Right atrium auricular region (tissue), 2 donors: ENCODE measurements at regions not wholly inside any gene's neighbourhood (a gene's known extent, or its start where the extent isn't known, plus 50 kb on each side); places are given as distances from the start of the nearest gene placed in this dataset.

Source experiments
- DNase-seq: peaks from one replicate; pipeline ENCODE4 v3.0.0-alpha.2; 2019; ENCODE audit warnings: low spot score
- H3K27ac ChIP-seq, 2 donors: fragments of 200-600 bp; sonication (generic); 1 replicate in 1 of 2; 2 replicates in 1 of 2; pipeline ENCODE4 v1.5.1; 2016 to 2019
- H3K27me3 ChIP-seq, 2 donors: fragments of 200-600 bp; sonication (generic); one replicate each; pipeline versions ENCODE4 v1.5.1 to v1.6.0; 2017 to 2019
- H3K36me3 ChIP-seq: fragments of 200-600 bp; sonication (generic); one replicate; pipeline ENCODE4 v1.5.1; 2016
- H3K4me1 ChIP-seq, 2 donors: fragments of 200-600 bp; sonication (generic); one replicate each; pipeline versions ENCODE4 v1.5.1 to v1.6.0; 2017 to 2019
- H3K4me3 ChIP-seq, 2 donors: fragments of 200-600 bp; sonication (generic); 1 replicate in 1 of 2; 2 replicates in 1 of 2; pipeline ENCODE4 v1.5.1; 2017 to 2019; ENCODE audit warnings: mild to moderate bottlenecking in 1 of 2, moderate library complexity in 1 of 2
- H3K9me3 ChIP-seq, 2 donors: fragments of 200-600 bp; sonication (generic); one replicate each; pipeline ENCODE4 v1.5.1; 2019
- TF ChIP-seq, protein P1 (sequence below), 2 donors: fragments of 200-600 bp; sonication (generic); IDR thresholded peaks; one replicate each; pipeline ENCODE4 v1.5.1; 2019; ENCODE audit warnings: antibody characterized with exemption in 2 of 2

DNA sequence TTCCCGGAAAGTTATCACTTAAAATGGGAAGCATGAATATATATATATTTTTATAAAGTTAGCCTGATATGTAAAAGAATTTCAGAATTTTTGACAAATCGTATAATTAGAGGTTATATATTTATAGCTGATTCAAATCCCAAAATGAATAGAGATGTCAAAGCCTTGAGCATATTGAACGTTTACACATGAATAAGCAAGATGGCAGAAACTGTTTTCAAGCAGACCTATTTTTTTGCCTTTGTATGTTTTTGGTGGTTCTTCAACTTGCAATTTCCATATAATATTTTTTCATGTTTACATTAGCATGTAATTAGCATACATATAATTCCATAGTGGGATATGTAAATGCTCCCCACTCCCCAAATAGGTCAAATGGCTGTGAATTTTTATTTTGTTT, 189.9 kb downstream of the PRL start:
- Histone ChIP-seq H3K4me3 (no peak overlapping the region), H3K27ac (no peak overlapping the region), H3K9me3 (no peaks in the 10 kb centered on the region), H3K36me3 (no peaks in the 10 kb centered on the region), H3K4me1 (no peaks in the 10 kb centered on the region), H3K27me3 (no peaks in the 10 kb centered on the region)
- TF ChIP-seq, protein P1, sequence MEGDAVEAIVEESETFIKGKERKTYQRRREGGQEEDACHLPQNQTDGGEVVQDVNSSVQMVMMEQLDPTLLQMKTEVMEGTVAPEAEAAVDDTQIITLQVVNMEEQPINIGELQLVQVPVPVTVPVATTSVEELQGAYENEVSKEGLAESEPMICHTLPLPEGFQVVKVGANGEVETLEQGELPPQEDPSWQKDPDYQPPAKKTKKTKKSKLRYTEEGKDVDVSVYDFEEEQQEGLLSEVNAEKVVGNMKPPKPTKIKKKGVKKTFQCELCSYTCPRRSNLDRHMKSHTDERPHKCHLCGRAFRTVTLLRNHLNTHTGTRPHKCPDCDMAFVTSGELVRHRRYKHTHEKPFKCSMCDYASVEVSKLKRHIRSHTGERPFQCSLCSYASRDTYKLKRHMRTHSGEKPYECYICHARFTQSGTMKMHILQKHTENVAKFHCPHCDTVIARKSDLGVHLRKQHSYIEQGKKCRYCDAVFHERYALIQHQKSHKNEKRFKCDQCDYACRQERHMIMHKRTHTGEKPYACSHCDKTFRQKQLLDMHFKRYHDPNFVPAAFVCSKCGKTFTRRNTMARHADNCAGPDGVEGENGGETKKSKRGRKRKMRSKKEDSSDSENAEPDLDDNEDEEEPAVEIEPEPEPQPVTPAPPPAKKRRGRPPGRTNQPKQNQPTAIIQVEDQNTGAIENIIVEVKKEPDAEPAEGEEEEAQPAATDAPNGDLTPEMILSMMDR (IDR thresholded peaks at IDR 0.05), result no peak
- DNase-seq, result no peak

DNA sequence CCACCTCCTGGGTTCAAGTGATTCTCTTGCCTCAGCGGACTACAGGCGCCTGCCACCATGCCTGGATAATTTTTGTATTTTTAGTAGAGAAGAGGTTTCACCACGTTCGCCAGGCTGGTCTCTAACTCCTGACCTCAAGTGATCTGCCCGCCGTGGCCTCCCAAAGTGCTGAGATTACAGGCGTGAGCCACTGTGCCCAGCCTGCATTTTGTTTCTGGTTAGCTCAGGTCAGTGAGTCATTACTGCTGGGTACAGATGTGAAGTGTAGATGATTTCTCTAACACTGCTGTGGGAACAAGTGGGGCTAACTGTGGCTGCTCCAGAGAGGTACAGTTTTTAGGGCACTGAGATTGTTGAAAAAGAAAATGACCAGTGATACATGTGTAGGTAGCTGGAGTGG, 188.6 kb downstream of the PRL start:
- TF ChIP-seq, protein P1 (IDR thresholded peaks at IDR 0.05), result no peak
- no peak overlapping the region for H3K27ac ChIP-seq
- H3K9me3 ChIP-seq, result no peaks in the 10 kb centered on the region
- no peaks in the 10 kb centered on the region for H3K36me3 ChIP-seq
- H3K27me3 ChIP-seq, result no peaks in the 10 kb centered on the region
- no peak overlapping the region for H3K4me3 ChIP-seq
- H3K4me1 ChIP-seq, result peaks cover 0 to 6% of the 10 kb centered on the region in 2 donors
- DNase-seq, result no peak

DNA sequence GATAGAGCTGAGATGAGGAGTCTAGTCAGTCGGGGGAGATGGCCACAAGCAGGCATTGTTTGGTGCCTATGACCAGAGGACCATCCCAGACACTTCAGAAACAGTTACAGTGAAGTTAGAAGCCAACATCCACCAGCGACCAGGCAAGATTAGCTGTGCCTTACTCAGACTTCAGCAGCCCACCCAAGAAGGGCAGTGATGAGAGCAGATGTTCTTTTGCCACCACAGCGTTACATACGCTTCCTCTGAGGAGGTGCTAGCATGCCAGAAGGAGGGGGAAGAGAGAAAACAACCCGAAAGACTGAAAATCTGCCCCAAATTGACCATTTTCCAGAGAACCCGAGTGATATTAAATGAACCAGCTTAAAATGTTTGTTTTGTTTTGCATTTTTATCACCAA, 186.8 kb downstream of the PRL start:
- H3K27ac ChIP-seq, result no peak overlapping the region
- no peaks in the 10 kb centered on the region for H3K36me3 ChIP-seq
- TF ChIP-seq, protein P1 (IDR thresholded peaks at IDR 0.05), result no peak
- H3K27me3 ChIP-seq, result no peaks in the 10 kb centered on the region
- H3K9me3 ChIP-seq, result no peaks in the 10 kb centered on the region
- H3K4me3 ChIP-seq, result no peak overlapping the region
- H3K4me1 ChIP-seq, result peaks cover 0 to 6% of the 10 kb centered on the region in 2 donors
- DNase-seq, result no peak

DNA sequence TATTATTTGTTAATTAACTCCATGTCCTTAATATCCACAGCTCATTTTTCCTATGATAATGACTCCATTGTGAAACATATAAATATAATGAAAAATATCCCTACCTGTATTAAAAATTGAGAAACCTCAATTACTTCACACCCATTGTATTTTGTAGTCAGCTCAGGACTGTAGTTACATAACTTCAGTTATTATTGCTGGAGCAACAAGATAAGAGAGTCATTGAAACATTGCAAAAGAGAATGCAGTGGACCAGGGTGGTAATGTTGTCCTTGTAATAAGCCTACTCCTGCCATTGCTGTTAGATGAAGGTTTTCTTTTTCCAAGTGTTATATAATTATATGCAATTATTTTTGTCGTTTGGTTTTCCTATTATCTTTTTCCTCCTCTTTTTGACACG, 184.4 kb downstream of the PRL start:
- no peaks in the 10 kb centered on the region for H3K9me3 ChIP-seq
- TF ChIP-seq, protein P1 (IDR thresholded peaks at IDR 0.05), result no peak
- peaks cover 0 to 6% of the 10 kb centered on the region in 2 donors for H3K4me1 ChIP-seq
- no peaks in the 10 kb centered on the region for H3K36me3 ChIP-seq
- no peak overlapping the region for H3K4me3 ChIP-seq
- no peaks in the 10 kb centered on the region for H3K27me3 ChIP-seq
- DNase-seq, result no peak
- H3K27ac ChIP-seq, result peak overlapping the region in 1 of 2 donors; percentile 1

DNA sequence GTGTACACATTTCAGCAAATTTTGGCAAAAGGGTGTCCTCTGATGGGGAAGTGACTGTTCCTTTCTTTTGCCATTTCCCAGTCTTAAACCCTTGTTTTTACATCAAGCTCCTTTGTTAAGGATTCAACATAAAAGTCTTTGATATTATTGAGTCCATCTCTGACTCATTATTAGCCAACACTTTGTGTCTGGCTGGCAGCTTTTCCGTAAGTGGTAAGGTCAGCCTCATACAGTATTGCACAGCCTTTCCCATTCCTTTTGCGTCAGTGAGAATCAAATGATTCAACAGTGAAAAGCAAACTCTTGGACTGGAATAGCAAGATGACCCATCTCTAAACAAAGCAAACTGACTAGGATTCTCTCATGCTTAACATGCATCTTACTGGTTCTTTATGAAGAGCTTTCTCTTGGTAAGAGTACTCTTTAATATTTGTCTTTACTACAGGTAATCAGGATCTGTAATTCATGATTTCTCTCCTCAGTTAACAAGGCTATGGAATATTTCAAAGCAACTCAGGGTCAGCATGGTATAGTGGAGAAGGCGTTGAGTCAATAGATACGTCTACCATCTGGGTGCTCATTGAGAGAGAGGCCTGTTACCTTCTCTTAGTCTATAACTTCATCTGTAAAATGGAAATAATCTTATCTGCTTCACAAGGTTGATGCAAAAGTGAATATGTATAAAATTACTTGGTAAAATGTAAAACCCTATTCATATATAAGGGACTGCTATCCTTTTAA, 183.6 kb downstream of the PRL start:
- peak; percentile 86 for DNase-seq
- no peaks in the 10 kb centered on the region for H3K36me3 ChIP-seq
- H3K9me3 ChIP-seq, result no peaks in the 10 kb centered on the region
- H3K4me3 ChIP-seq, result no peak overlapping the region
- no peaks in the 10 kb centered on the region for H3K27me3 ChIP-seq
- TF ChIP-seq, protein P1 (IDR thresholded peaks at IDR 0.05), result no peak
- peak overlapping the region in 1 of 2 donors; percentile 34 for H3K27ac ChIP-seq
- peaks cover 0 to 6% of the 10 kb centered on the region in 2 donors for H3K4me1 ChIP-seq

DNA sequence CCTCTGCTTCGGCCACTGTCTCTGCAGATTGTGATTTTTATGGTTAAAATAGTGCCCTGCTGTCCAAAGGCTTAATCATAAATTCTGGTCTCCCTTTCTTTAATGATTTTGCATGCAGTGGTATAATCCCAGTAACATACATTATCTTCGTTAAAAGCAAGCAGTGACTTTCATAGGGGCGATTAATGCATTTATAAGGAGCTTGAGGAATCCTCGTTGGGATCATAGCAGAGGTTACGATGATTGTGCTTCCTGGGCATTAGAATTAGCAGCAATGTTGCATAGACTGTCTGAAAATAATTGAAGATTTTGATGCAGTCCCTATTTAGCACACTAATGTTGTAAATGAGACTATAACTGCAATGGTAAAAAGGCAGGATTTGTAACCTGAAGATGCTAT, 181.3 kb downstream of the PRL start:
- TF ChIP-seq, protein P1 (IDR thresholded peaks at IDR 0.05), result no peak
- DNase-seq, result no peak
- no peaks in the 10 kb centered on the region for H3K36me3 ChIP-seq
- H3K9me3 ChIP-seq, result no peaks in the 10 kb centered on the region
- no peaks in the 10 kb centered on the region for H3K27me3 ChIP-seq
- H3K27ac ChIP-seq, result no peak overlapping the region
- H3K4me3 ChIP-seq, result no peak overlapping the region
- H3K4me1 ChIP-seq, result peaks cover 0 to 6% of the 10 kb centered on the region in 2 donors
